ENCODE measurements at regions not wholly inside any gene's neighbourhood (a gene's known extent, or its start where the extent isn't known, plus 50 kb on each side); places are given as distances from the start of the nearest gene placed in this dataset.

DNA sequence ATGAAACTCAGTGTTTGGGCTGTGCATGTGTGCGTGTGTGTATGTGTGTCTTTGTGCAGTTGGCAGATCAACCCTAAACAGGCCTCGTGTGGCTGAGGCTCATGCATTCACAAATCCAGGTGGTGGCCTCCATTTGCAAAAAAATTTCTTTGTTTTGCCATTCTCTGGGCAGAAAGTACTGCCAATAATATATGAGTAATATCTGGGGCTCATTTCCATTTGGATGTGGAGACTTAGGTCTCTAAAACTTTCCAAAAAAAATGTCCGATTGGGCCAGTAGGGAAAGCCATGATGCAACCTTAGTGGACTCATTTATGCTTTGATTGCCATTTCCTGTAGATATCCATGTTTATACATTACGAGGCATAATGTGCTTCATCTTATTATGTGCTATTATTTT is 77.9 kb upstream of the RPS23 start:
- no peak overlapping the region for H3K4me2 ChIP-seq (ENCODE audit: control insufficient read depth, insufficient read depth)
- peaks cover 4% of the 10 kb centered on the region for H3K4me1 ChIP-seq (ENCODE audit: control insufficient read depth, insufficient read depth, low read length)
- DNase-seq (ENCODE audit: low read depth, low spot score), result no peak
- no peaks in the 10 kb centered on the region for H3K79me2 ChIP-seq (ENCODE audit: control insufficient read depth, insufficient read depth, low read length)
- no peaks in the 10 kb centered on the region for H3K27me3 ChIP-seq (replicated peaks in 1 of 2; ENCODE audit: control insufficient read depth in 2 of 2, insufficient read depth in 2 of 2, low read length in 1 of 2)
- H3K36me3 ChIP-seq (ENCODE audit: control insufficient read depth in 2 of 2, insufficient read depth in 2 of 2, low read length in 1 of 2), result no peaks in the 10 kb centered on the region
- 62% methylated on average over 4 of the region's 4 CpGs for WGBS (ENCODE audit: insufficient coverage, insufficient replicate concordance, low lambda C conversion rate, missing lambda C conversion rate)
- H3K27ac ChIP-seq (ENCODE audit: control insufficient read depth, insufficient read depth), result no peak overlapping the region
- intact Hi-C loops (cut with micrococcal nuclease; ENCODE audit: unreplicated experiment) (no loop called here), in situ Hi-C loops (cut with MboI) (loop anchor here (10.0 kb wide), 1 partner anchor 1119 kb away; the partner anchor contains the start of gene VCAN)
- SMC1A ChIA-PET (ENCODE audit: uncharacterized antibody, unreplicated experiment), result interaction anchor here (0.7 to 2.7 kb wide), 4 partner anchors 9 to 1209 kb away, joined by 3 to 8 read pairs (median 5); no protein-coding TSS in a partner anchor
- POLR2A ChIA-PET, result interaction anchor here (0.6 kb wide), 1 partner anchor 810 kb away, joined by 3 read pairs; no protein-coding TSS in a partner anchor
- H3K4me3 ChIP-seq, result no peak overlapping the region
- no peaks in the 10 kb centered on the region for H3K9me3 ChIP-seq (replicated peaks; ENCODE audit: control insufficient read depth, insufficient read depth, low read length)
- H4K20me1 ChIP-seq (ENCODE audit: control insufficient read depth, insufficient read depth), result no peaks in the 10 kb centered on the region
- CTCF ChIA-PET, result interaction anchor here (1.3 kb wide), 1 partner anchor 9 kb away, joined by 3 read pairs; no protein-coding TSS in a partner anchor
- H2AFZ ChIP-seq (ENCODE audit: control insufficient read depth, low read depth, low read length), result no peak overlapping the region
- ATAC-seq, result no peak
- no peak for FAIRE-seq
- RAD21 ChIA-PET (ENCODE audit: unreplicated experiment), result no interaction called here
- BruUV-seq (replicated peaks), result no TSS peak
- no peak overlapping the region for H3K9ac ChIP-seq (ENCODE audit: control insufficient read depth, insufficient read depth, low read length)
- TF ChIP-seq, protein P1, sequence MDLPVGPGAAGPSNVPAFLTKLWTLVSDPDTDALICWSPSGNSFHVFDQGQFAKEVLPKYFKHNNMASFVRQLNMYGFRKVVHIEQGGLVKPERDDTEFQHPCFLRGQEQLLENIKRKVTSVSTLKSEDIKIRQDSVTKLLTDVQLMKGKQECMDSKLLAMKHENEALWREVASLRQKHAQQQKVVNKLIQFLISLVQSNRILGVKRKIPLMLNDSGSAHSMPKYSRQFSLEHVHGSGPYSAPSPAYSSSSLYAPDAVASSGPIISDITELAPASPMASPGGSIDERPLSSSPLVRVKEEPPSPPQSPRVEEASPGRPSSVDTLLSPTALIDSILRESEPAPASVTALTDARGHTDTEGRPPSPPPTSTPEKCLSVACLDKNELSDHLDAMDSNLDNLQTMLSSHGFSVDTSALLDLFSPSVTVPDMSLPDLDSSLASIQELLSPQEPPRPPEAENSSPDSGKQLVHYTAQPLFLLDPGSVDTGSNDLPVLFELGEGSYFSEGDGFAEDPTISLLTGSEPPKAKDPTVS (IDR thresholded peaks at IDR 0.05; ENCODE audit: low read depth, low read length), result no peak
- TF ChIP-seq SIN3A (IDR thresholded peaks at IDR 0.05; ENCODE audit: low read depth, low read length), result no peak
- TF ChIP-seq TCF12 (IDR thresholded peaks at IDR 0.05; ENCODE audit: low read depth, low read length), result no peak
- TF ChIP-seq, protein P2, sequence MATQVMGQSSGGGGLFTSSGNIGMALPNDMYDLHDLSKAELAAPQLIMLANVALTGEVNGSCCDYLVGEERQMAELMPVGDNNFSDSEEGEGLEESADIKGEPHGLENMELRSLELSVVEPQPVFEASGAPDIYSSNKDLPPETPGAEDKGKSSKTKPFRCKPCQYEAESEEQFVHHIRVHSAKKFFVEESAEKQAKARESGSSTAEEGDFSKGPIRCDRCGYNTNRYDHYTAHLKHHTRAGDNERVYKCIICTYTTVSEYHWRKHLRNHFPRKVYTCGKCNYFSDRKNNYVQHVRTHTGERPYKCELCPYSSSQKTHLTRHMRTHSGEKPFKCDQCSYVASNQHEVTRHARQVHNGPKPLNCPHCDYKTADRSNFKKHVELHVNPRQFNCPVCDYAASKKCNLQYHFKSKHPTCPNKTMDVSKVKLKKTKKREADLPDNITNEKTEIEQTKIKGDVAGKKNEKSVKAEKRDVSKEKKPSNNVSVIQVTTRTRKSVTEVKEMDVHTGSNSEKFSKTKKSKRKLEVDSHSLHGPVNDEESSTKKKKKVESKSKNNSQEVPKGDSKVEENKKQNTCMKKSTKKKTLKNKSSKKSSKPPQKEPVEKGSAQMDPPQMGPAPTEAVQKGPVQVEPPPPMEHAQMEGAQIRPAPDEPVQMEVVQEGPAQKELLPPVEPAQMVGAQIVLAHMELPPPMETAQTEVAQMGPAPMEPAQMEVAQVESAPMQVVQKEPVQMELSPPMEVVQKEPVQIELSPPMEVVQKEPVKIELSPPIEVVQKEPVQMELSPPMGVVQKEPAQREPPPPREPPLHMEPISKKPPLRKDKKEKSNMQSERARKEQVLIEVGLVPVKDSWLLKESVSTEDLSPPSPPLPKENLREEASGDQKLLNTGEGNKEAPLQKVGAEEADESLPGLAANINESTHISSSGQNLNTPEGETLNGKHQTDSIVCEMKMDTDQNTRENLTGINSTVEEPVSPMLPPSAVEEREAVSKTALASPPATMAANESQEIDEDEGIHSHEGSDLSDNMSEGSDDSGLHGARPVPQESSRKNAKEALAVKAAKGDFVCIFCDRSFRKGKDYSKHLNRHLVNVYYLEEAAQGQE (IDR thresholded peaks at IDR 0.05; ENCODE audit: low read depth, low read length), result no peak
- TF ChIP-seq KAT2A (conservative IDR thresholded peaks at IDR 0.05; ENCODE audit: control insufficient read depth, low read depth, low read length), result no peak
- TF ChIP-seq SPI1 (IDR thresholded peaks at IDR 0.05; ENCODE audit: borderline replicate concordance, insufficient read depth, low read depth, low read length), result no peak
- TF ChIP-seq ZNF384 (IDR thresholded peaks at IDR 0.05; ENCODE audit: borderline replicate concordance, low read depth, low read length), result no peak
- TF ChIP-seq POU2F2 (IDR thresholded peaks at IDR 0.05; ENCODE audit: borderline replicate concordance, low read depth, low read length), result no peak
- TF ChIP-seq, protein P3, sequence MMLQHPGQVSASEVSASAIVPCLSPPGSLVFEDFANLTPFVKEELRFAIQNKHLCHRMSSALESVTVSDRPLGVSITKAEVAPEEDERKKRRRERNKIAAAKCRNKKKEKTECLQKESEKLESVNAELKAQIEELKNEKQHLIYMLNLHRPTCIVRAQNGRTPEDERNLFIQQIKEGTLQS (IDR thresholded peaks at IDR 0.05; ENCODE audit: borderline replicate concordance, extremely low read depth, low read depth, low read length), result no peak
- TF ChIP-seq PAX5 (IDR thresholded peaks at IDR 0.05; ENCODE audit: borderline replicate concordance, low read depth, low read length), result no peak
- TF ChIP-seq CBX3 (IDR thresholded peaks at IDR 0.05; ENCODE audit: borderline replicate concordance, low read depth), result no peak
- TF ChIP-seq, protein P4, sequence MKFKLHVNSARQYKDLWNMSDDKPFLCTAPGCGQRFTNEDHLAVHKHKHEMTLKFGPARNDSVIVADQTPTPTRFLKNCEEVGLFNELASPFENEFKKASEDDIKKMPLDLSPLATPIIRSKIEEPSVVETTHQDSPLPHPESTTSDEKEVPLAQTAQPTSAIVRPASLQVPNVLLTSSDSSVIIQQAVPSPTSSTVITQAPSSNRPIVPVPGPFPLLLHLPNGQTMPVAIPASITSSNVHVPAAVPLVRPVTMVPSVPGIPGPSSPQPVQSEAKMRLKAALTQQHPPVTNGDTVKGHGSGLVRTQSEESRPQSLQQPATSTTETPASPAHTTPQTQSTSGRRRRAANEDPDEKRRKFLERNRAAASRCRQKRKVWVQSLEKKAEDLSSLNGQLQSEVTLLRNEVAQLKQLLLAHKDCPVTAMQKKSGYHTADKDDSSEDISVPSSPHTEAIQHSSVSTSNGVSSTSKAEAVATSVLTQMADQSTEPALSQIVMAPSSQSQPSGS (IDR thresholded peaks at IDR 0.05; ENCODE audit: low read length), result no peak
- TF ChIP-seq, protein P5, sequence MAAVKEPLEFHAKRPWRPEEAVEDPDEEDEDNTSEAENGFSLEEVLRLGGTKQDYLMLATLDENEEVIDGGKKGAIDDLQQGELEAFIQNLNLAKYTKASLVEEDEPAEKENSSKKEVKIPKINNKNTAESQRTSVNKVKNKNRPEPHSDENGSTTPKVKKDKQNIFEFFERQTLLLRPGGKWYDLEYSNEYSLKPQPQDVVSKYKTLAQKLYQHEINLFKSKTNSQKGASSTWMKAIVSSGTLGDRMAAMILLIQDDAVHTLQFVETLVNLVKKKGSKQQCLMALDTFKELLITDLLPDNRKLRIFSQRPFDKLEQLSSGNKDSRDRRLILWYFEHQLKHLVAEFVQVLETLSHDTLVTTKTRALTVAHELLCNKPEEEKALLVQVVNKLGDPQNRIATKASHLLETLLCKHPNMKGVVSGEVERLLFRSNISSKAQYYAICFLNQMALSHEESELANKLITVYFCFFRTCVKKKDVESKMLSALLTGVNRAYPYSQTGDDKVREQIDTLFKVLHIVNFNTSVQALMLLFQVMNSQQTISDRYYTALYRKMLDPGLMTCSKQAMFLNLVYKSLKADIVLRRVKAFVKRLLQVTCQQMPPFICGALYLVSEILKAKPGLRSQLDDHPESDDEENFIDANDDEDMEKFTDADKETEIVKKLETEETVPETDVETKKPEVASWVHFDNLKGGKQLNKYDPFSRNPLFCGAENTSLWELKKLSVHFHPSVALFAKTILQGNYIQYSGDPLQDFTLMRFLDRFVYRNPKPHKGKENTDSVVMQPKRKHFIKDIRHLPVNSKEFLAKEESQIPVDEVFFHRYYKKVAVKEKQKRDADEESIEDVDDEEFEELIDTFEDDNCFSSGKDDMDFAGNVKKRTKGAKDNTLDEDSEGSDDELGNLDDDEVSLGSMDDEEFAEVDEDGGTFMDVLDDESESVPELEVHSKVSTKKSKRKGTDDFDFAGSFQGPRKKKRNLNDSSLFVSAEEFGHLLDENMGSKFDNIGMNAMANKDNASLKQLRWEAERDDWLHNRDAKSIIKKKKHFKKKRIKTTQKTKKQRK (IDR thresholded peaks at IDR 0.05; ENCODE audit: low read depth, low read length), result no peak
- TF ChIP-seq EGR1 (IDR thresholded peaks at IDR 0.05; ENCODE audit: borderline replicate concordance in 1 of 2, low read depth in 2 of 2, low read length in 2 of 2), result no peak

Data from GM12878 (cell line).